ENCODE measurements at regions not wholly inside any gene's neighbourhood (a gene's known extent, or its start where the extent isn't known, plus 50 kb on each side); places are given as distances from the start of the nearest gene placed in this dataset.
"Not testable (repeated sequence)": the region's sequence is repeated elsewhere in the genome, so short reads cannot be mapped to it uniquely, and the experiment has no call there.

- Histone ChIP-seq H3K36me3 (ENCODE audit: control insufficient read depth, insufficient read depth, low read length) (no peaks in the 10 kb centered on the region), H3K9ac (ENCODE audit: low read depth, low read length) (no peak overlapping the region), H3K27ac (ENCODE audit: low read depth, low read length) (no peak overlapping the region), H3K4me3 (ENCODE audit: low read depth, low read length) (no peak overlapping the region), H3K9me3 (ENCODE audit: control insufficient read depth, insufficient read depth, low read length) (0 out of 2 replicates have a peak, but pooled peaks cover 3% of the 10 kb centered on the region), H3K4me1 (ENCODE audit: control insufficient read depth, insufficient read depth, low read length) (no peaks in the 10 kb centered on the region), H3K27me3 (ENCODE audit: control insufficient read depth, insufficient read depth, low read length) (no peaks in the 10 kb centered on the region)
Measured at GRCh38 chr14:55834390-55834789, 254.4 kb downstream of the KTN1 start.

- H3K27me3 ChIP-seq (ENCODE audit: control insufficient read depth, insufficient read depth, low read length), result no peaks in the 10 kb centered on the region
- H3K9me3 ChIP-seq (ENCODE audit: control insufficient read depth, insufficient read depth, low read length), result 0 out of 2 replicates have a peak, but pooled peaks cover 3% of the 10 kb centered on the region
- no peak overlapping the region for H3K9ac ChIP-seq (ENCODE audit: low read depth, low read length)
Measured at GRCh38 chr14:55835985-55836384, 256.0 kb downstream of the KTN1 start.

GRCh38 chr14:55837467-55837866, 257.5 kb downstream of the KTN1 start:
- H3K9me3 ChIP-seq (ENCODE audit: control insufficient read depth, insufficient read depth, low read length), result 0 out of 2 replicates have a peak, but pooled peaks cover 3% of the 10 kb centered on the region
- H3K9ac ChIP-seq (ENCODE audit: low read depth, low read length), result no peak overlapping the region
- no peaks in the 10 kb centered on the region for H3K27me3 ChIP-seq (ENCODE audit: control insufficient read depth, insufficient read depth, low read length)
- H3K27ac ChIP-seq (ENCODE audit: low read depth, low read length), result no peak overlapping the region
- no peaks in the 10 kb centered on the region for H3K4me1 ChIP-seq (ENCODE audit: control insufficient read depth, insufficient read depth, low read length)
- H3K4me3 ChIP-seq (ENCODE audit: low read depth, low read length), result no peak overlapping the region
- H3K36me3 ChIP-seq (ENCODE audit: control insufficient read depth, insufficient read depth, low read length), result no peaks in the 10 kb centered on the region

More at GRCh38 chr14:55835985-55836384, 256.0 kb downstream of the KTN1 start:
- Histone ChIP-seq H3K4me1 (ENCODE audit: control insufficient read depth, insufficient read depth, low read length) (no peaks in the 10 kb centered on the region), H3K27ac (ENCODE audit: low read depth, low read length) (no peak overlapping the region), H3K4me3 (ENCODE audit: low read depth, low read length) (no peak overlapping the region), H3K36me3 (ENCODE audit: control insufficient read depth, insufficient read depth, low read length) (no peaks in the 10 kb centered on the region)

GRCh38 chr14:55838529-55839052, 258.6 kb downstream of the KTN1 start:
- no peak overlapping the region for H3K9ac ChIP-seq (ENCODE audit: low read depth, low read length)
- H3K27me3 ChIP-seq (ENCODE audit: control insufficient read depth, insufficient read depth, low read length), result no peaks in the 10 kb centered on the region
- H3K36me3 ChIP-seq (ENCODE audit: control insufficient read depth, insufficient read depth, low read length), result no peaks in the 10 kb centered on the region
- no peak overlapping the region for H3K4me3 ChIP-seq (ENCODE audit: low read depth, low read length)
- no peaks in the 10 kb centered on the region for H3K4me1 ChIP-seq (ENCODE audit: control insufficient read depth, insufficient read depth, low read length)
- H3K27ac ChIP-seq (ENCODE audit: low read depth, low read length), result no peak overlapping the region
- 0 out of 2 replicates have a peak, but pooled peaks cover 3% of the 10 kb centered on the region for H3K9me3 ChIP-seq (ENCODE audit: control insufficient read depth, insufficient read depth, low read length)

- H3K27me3 ChIP-seq (ENCODE audit: control insufficient read depth, insufficient read depth, low read length); H3K4me1 ChIP-seq (ENCODE audit: control insufficient read depth, insufficient read depth, low read length); H3K4me3 ChIP-seq (ENCODE audit: low read depth, low read length); H3K27ac ChIP-seq (ENCODE audit: low read depth, low read length); H3K36me3 ChIP-seq (ENCODE audit: control insufficient read depth, insufficient read depth, low read length); H3K9ac ChIP-seq (ENCODE audit: low read depth, low read length); H3K9me3 ChIP-seq (ENCODE audit: control insufficient read depth, insufficient read depth, low read length): not testable (repeated sequence)
Measured at GRCh38 chr14:55839301-55839947, 259.4 kb downstream of the KTN1 start.

GRCh38 chr14:55840821-55841220, 260.8 kb downstream of the KTN1 start:
- no peaks in the 10 kb centered on the region for H3K4me1 ChIP-seq (ENCODE audit: control insufficient read depth, insufficient read depth, low read length)
- no peak overlapping the region for H3K9ac ChIP-seq (ENCODE audit: low read depth, low read length)
- H3K9me3 ChIP-seq (ENCODE audit: control insufficient read depth, insufficient read depth, low read length), result 0 out of 2 replicates have a peak, but pooled peaks cover 3% of the 10 kb centered on the region
- no peaks in the 10 kb centered on the region for H3K27me3 ChIP-seq (ENCODE audit: control insufficient read depth, insufficient read depth, low read length)
- no peaks in the 10 kb centered on the region for H3K36me3 ChIP-seq (ENCODE audit: control insufficient read depth, insufficient read depth, low read length)
- H3K4me3 ChIP-seq (ENCODE audit: low read depth, low read length), result no peak overlapping the region
- no peak overlapping the region for H3K27ac ChIP-seq (ENCODE audit: low read depth, low read length)

- no peaks in the 10 kb centered on the region for H3K36me3 ChIP-seq (ENCODE audit: control insufficient read depth, insufficient read depth, low read length)
- H3K27ac ChIP-seq (ENCODE audit: low read depth, low read length), result no peak overlapping the region
- no peak overlapping the region for H3K4me3 ChIP-seq (ENCODE audit: low read depth, low read length)
- no peaks in the 10 kb centered on the region for H3K4me1 ChIP-seq (ENCODE audit: control insufficient read depth, insufficient read depth, low read length)
- no peak overlapping the region for H3K9ac ChIP-seq (ENCODE audit: low read depth, low read length)
- H3K9me3 ChIP-seq (ENCODE audit: control insufficient read depth, insufficient read depth, low read length), result 0 out of 2 replicates have a peak, but pooled peaks cover 3% of the 10 kb centered on the region
- H3K27me3 ChIP-seq (ENCODE audit: control insufficient read depth, insufficient read depth, low read length), result no peaks in the 10 kb centered on the region
Measured at GRCh38 chr14:55841625-55842024, 261.6 kb downstream of the KTN1 start.

- Histone ChIP-seq H3K27ac (ENCODE audit: low read depth, low read length) (no peak overlapping the region), H3K27me3 (ENCODE audit: control insufficient read depth, insufficient read depth, low read length) (no peaks in the 10 kb centered on the region), H3K9ac (ENCODE audit: low read depth, low read length) (no peak overlapping the region), H3K9me3 (ENCODE audit: control insufficient read depth, insufficient read depth, low read length) (0 out of 2 replicates have a peak, but pooled peaks cover 3% of the 10 kb centered on the region), H3K4me3 (ENCODE audit: low read depth, low read length) (no peak overlapping the region), H3K4me1 (ENCODE audit: control insufficient read depth, insufficient read depth, low read length) (no peaks in the 10 kb centered on the region), H3K36me3 (ENCODE audit: control insufficient read depth, insufficient read depth, low read length) (no peaks in the 10 kb centered on the region)
Measured at GRCh38 chr14:55843718-55844403, 263.9 kb downstream of the KTN1 start.

GRCh38 chr14:55845963-55846825, 266.2 kb downstream of the KTN1 start:
- Histone ChIP-seq H3K27me3 (ENCODE audit: control insufficient read depth, insufficient read depth, low read length) (no peaks in the 10 kb centered on the region), H3K36me3 (ENCODE audit: control insufficient read depth, insufficient read depth, low read length) (no peaks in the 10 kb centered on the region), H3K9ac (ENCODE audit: low read depth, low read length) (no peak overlapping the region), H3K4me1 (ENCODE audit: control insufficient read depth, insufficient read depth, low read length) (no peaks in the 10 kb centered on the region), H3K9me3 (ENCODE audit: control insufficient read depth, insufficient read depth, low read length) (no peaks in the 10 kb centered on the region), H3K27ac (ENCODE audit: low read depth, low read length) (no peak overlapping the region), H3K4me3 (ENCODE audit: low read depth, low read length) (no peak overlapping the region)

- Histone ChIP-seq H3K36me3 (ENCODE audit: control insufficient read depth, insufficient read depth, low read length) (no peaks in the 10 kb centered on the region), H3K9ac (ENCODE audit: low read depth, low read length) (no peak overlapping the region), H3K27ac (ENCODE audit: low read depth, low read length) (no peak overlapping the region), H3K4me1 (ENCODE audit: control insufficient read depth, insufficient read depth, low read length) (no peaks in the 10 kb centered on the region), H3K9me3 (ENCODE audit: control insufficient read depth, insufficient read depth, low read length) (no peaks in the 10 kb centered on the region), H3K27me3 (ENCODE audit: control insufficient read depth, insufficient read depth, low read length) (no peaks in the 10 kb centered on the region), H3K4me3 (ENCODE audit: low read depth, low read length) (no peak overlapping the region)
Measured at GRCh38 chr14:55846826-55847446, 266.9 kb downstream of the KTN1 start.
